H1 (cell line): ENCODE measurements at regions not wholly inside any gene's neighbourhood (a gene's known extent, or its start where the extent isn't known, plus 50 kb on each side); places are given as distances from the start of the nearest gene placed in this dataset.

Source experiments
- CREB1 ChIP-seq: IDR thresholded peaks from 2 replicates; pipeline ENCODE4 v1.6.1; 2012; ENCODE audit warnings: inconsistent platforms
- SP1 ChIP-seq: IDR thresholded peaks from 2 replicates; pipeline ENCODE4 v1.6.1; 2011; ENCODE audit warnings: low read depth, low read length
- TAF1 ChIP-seq: IDR thresholded peaks from 2 replicates; pipeline ENCODE4 v1.6.1; 2011; ENCODE audit warnings: mild to moderate bottlenecking, low read depth, low read length
- USF2 ChIP-seq: IDR thresholded peaks from 2 replicates; pipeline ENCODE4 v1.6.1; 2011; ENCODE audit warnings: low read length, improper control_type of control experiment

DNA sequence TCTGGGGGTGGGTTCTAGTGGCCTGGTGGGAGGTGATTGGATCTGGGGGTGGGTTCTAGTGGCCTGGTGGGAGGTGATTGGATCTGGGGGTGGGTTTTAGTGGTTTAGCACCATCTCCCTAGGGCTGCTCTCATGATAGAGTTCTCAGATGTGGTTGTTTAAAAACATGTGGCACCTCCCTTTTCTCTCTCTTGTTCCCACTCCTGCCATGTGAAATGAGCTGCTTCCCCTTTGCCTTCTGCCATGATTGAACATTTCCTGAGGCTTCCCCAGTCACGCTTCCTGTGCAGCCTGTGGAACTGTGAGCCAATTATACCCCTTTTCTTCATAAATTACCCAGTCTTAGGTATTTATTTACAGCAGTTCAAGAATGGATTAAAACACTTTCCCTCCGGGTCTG lies 327.3 kb upstream of the AJAP1 start (continued):
- no peak for TF ChIP-seq USF2
- no peak for TF ChIP-seq TAF1
- no peak for TF ChIP-seq CREB1
- no peak for TF ChIP-seq SP1
